Right renal cortex interstitium (tissue), 3 donors: ENCODE measurements at regions not wholly inside any gene's neighbourhood (a gene's known extent, or its start where the extent isn't known, plus 50 kb on each side); places are given as distances from the start of the nearest gene placed in this dataset.
A peak's percentile ranks its signal among the peaks of the same experiment; 100 is the strongest.
"Not testable (repeated sequence)": the region's sequence is repeated elsewhere in the genome, so short reads cannot be mapped to it uniquely, and the experiment has no call there.

Source experiments
- DNase-seq, 3 donors: peaks; one replicate each; pipeline ENCODE4 v3.0.0-alpha.2; 2013; ENCODE audit warnings: low read depth in 3 of 3, low spot score in 2 of 3

DNA sequence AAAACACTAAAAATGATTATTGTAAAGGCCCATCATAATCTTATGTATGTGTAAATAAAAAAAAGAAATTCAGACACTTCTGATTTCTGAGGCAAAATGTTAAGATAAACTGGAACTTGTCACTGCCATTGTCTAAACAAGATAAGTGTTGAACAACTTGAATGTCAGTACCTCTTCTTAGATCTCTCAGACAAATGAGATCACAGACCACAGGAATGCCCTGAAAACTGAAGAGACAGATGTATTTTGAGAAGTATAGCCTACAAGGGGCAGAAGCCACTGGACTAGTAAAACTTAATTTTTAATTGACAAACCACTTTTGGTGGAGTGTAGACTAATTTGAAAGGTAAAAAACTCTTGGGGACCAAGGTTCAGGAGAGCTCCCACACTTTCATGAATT lies 375.5 kb upstream of the SLITRK5 start:
- DNase-seq: no peak

DNA sequence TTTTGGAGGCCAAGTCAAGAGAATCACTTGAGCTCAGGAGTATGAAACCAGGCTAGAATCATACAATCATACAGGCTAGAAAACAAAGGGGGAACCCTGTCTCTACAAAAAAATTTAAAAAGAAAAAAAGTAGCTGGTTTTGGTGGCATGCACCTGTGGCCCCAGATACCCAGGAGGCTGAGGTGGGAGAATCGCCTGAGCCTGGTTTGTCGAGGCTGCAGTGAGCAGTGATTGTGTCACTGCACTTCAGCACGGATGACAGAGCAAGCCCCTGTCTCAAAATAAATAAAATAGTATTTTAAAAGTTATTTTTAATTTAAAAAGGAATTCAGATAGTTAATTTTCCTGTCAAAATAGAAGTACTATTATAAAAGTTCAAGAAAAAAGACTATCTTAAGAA lies 369.1 kb upstream of the SLITRK5 start:
- DNase-seq: no peak

DNA sequence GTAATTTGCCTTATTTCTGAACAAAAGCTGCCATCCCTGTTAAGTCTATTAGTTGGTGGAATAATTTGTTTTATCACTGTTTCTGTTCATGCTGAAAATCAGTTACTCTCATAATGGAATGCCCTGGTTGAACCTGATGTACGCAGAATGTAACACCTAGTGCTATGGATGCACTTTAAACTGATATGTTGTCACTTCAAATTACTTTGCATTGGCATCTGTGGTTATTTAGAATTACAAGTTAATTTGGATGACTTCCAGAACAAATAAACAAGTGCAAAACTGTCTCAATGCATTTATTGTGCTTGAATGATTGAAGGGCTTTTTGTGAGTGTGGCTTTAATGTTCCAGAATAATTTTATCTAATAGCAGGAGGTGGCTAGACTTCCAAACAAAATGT lies 368.2 kb upstream of the SLITRK5 start:
- DNase-seq: no peak

DNA sequence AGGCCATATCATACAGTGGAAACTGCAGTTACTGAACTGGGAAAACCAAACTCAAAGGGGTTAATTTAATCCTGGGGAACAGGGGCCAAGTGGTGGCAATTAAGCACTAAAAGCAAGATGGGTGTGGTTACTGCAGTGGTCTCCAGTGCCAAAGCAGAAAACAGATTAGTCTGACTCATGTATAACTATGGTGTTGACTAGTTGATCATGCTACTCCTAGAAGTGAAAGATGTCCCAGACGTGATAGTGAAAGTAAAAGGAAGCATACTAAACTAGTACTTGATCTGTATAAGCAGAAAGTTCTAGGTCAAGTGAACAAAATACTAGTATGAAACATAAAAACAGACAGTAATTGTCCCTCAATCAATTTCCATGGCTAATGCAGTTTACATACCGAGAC lies 360.0 kb upstream of the SLITRK5 start:
- DNase-seq: no peak

DNA sequence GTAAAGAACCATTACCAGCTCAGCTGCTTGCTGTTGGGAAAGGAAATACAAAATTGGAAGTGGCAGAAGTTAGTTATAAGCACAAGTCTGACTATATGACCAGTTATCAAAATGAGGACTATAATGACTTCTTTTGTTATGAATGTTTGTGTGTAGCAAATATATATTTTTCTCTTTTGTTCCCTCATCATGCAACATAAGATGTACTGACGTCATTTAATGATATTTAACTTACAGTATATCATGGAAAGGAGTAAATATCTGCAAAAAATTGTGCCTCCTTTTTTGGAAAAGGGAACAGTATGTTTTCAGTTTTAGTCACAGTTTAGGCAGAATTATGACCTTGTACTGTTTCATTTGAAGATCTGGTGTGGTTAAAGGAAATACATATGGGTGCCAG lies 356.3 kb upstream of the SLITRK5 start:
- no peak for DNase-seq

DNA sequence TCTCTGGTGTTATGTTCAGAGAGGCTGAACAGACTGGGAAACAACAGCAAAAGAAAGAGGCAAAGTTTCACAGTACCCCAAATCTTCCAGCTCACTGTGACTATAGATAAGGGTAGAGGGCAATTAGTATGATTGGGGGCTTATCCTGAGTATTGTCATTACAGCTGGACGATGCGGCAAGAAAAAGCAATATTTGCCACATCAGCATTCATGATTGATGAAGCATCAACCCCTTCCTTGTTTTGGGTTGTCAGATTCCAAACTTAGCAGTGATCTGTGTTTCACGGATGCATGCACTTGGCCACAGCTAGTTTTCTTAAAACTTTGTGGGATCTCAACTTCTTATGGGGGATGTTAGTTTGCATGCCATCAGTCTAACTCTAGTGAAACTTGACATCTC lies 348.8 kb upstream of the SLITRK5 start:
- DNase-seq: no peak

DNA sequence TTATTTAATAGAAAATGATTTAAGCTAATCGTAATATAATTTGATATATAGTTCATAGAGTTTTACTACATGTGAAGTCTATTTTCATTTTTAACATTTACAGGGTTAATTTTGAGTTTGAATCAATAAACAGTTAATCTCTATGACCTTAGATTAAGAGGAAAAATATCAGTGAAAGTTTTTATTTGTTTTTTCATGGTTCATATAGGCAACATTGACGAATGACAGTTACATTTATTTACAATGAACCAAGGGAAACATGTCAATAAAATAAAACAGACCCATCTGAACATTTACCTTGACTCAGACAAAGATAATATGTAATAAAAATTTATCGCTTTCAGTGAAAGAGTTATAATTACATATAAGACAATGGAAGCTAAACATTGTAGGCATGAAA lies 346.6 kb upstream of the SLITRK5 start:
- no peak for DNase-seq

DNA sequence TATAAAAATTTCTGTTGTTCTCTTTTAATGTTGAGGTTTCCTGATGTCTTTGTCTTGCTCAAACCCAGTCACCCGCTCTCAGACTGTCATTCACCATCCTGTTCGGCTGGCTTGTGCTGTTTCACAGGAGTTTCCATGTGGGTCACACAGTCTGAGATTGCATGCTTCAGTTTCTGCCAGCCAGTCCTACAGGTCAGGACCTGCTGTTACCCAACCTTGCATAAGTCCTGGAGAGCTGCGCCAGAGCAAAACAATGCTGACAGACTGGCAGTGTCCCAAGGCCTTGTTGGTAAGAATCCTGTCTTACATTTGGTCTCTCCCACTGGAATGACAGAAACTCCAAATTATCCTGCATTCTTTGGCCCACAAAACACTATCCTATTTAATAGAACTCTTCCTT lies 340.0 kb upstream of the SLITRK5 start:
- peak in 1 of 3 donors; percentile 1 for DNase-seq

DNA sequence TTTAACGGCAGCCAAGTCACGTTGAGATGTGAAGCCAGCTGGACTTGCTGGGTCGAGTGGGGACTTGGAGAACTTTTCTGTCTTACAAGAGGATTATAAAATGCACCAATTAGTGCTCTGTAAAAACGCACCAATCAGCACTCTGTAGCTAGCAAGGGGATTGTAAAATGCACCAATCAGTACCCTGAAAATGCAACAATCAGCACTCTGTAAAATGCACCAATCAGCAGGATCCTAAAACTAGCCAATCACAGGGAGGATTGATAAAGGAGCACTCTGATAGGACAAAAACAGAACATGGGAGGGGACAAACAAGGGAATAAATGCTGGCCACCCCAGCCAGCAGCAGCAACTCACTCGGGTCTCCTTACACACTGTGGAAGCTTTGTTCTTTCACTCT lies 337.6 kb upstream of the SLITRK5 start:
- no peak for DNase-seq

DNA sequence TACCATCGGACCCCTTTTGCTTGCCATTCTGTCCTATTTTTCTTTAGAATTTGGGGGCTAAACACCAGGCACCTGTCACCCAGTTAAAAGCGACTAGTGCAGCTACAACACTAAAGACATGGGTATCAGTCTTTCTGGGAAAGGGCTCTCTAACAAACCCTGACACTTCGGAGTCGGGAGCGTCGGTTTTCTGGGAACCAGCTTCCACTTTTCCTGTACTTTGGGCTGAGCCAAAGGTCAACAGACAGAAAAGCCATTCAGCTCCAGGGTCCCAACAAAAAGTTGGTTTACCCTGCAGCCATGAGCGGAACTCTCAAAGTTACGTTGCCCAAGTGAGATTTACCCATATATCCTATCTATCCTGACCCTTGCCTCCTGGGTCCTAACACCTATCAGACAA lies 337.0 kb upstream of the SLITRK5 start:
- no peak for DNase-seq

DNA sequence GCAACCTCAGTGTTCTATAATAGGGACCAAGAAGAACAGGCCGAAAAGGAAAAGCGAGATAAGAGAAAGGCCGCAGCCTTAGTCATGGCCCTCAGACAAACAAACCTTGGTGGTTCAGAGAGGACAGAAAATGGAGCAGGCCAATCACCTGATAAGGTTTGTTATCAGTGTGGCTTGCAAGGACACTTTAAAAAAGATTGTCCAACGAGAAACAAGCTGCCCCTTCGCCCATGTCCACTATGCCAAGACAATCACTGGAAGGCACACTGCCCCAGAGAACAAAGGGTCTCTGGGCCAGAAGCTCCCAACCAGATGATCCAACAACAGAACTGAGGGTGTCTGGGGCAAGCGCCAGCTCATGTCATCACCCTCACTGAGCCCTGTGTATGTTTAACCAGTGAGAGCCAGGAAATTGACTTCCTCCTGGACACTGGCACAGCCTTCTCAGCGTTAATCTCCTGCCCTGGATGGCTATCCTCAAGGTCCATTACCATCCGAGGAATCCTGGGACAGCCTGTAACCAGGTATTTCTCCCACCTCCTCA lies 334.8 kb upstream of the SLITRK5 start:
- not testable (repeated sequence) for DNase-seq

DNA sequence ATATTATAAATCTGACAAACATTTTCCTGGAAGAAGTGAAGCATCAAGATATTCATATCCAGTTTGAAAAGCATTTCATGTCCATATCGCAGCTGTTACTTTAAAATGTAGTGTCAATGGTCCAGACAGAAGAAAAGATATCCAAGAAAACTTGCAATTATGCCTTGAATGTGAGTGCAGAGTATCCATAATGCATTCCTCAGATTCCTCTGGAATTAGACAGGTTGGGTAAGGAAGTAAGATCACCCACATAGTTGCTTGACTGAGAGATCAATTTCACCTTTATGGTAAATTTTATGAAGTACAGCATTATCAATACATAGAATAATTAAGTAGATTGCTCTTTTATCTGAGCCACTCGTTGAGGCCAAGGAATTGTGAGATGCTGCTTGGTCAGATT lies 327.0 kb upstream of the SLITRK5 start:
- DNase-seq: no peak

DNA sequence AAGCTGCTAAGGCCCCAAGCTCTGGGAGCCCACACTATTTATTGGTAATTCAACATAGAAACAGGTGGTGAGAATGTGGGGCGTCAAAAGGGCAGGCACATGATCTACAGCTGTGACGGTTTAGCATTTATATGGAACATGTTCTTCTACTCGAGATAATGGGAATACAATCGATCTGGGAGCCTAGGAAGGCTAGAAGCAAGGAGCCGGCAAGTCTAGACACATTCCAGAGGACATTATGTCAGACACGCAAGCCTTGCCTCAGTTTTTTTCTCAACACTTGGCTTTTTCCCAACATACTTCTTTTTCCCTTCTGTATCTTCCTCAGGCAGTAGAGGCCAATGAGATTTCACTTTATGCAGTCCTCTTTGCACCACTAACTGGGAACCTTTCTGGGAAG lies 315.7 kb upstream of the SLITRK5 start:
- no peak for DNase-seq

DNA sequence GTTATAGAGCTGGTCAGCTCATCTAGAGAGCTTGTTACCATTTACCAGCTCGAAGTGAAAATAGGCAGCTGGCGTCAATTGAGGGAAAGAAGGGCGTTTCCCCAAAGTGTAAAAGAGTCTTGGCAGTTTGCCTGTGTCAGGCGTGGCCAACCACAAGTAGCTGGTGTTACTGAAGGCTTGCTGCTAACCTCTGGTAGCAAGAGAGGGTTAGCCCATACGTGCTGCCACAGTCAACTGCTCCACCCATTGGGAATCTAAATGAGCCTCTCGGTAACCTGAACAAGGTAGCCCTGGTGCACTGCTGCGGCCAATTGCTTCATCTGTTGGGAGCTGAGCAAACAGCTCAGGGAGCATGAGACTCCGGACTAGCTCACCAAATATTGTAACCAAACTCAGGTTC lies 314.9 kb upstream of the SLITRK5 start:
- DNase-seq: no peak

DNA sequence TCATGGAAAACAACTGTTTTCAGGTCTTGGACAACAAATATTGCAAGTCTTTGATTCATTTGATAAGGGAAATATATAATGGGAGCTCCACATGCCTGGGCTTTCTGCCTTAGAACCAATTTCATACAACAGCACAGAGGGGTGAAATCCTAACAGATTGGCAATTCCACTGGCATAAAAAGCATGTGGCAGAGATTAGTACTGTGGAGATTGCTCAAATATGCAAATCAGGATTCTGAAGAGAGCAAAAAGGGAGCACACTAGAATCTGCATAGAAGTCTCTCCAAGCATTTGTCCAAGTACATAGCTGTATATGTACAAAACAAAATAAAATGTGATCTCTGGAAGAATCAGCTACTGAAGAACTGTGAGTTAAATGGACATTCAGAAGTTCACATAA lies 312.9 kb upstream of the SLITRK5 start:
- DNase-seq: no peak

DNA sequence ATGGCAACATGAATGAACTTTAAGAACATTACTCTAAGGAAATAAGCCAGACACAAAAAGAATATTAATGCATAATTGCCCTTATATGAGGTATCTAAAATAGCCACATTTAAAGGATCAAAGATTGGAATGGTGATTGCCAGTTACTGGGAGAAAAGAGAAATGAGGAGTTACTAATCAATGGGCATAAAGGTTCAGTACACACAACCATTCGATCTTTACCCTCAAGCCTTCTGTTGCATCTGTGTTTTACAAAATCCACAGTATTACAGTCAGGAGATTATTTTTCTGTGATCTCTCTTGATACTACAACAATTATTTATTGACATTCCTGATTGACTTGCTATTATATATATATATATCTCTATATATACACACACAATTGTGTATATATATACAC lies 310.0 kb upstream of the SLITRK5 start:
- DNase-seq: no peak

DNA sequence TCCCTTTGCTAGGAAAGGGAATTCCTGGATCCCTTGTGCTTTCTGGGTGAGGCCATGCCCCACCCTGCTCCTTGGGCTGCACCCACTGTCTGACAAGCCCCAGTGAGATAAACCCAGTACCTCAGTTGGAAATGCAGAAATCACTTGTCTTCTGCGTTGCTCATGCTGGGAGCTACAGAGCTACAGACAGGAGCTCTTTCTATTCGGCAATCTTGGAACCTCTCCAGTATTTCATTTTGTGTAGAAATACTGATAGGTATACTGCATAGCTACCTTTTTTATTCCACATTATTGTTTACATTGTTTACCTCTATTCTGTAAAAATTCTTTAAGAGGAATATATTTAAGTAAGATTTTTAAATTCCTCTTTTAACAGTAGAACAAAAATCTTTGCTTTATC lies 302.5 kb upstream of the SLITRK5 start:
- no peak for DNase-seq

DNA sequence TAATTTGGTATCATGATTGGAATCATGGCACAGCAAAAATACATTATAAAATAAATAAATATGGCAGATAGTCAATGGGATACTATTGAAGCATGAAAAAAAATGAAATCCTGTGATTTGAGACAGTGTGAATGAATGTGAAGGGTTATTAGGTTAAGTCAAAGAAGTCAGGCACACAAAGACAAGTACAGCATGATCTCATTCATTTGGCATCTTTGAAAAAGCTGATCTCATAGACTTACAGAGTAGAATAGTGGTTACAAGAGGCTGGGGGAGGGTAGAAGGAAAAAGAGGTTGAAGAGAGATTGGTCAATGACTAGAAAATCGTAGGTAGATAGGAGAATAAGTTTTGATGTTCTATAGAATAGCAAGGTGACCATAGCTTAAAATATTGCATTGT lies 295.1 kb upstream of the SLITRK5 start:
- no peak for DNase-seq

DNA sequence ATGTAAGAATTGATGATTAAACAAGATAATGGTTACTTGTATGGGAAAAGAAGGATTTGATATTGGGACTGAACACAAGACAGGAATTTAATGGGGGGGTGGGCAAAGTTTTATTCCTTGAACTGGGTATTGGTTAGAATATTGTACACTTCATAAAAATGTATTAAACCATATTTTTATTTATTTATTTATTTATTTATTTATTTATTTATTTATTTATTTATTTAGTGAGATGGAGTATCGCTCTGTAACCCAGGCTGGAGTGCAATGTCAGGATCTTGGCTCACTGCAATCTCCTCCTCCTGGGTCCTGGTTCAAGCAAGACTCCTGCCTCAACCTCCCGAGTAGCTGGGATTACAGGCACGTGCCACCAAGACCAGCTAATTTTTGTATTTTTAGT lies 287.1 kb upstream of the SLITRK5 start:
- DNase-seq: no peak

DNA sequence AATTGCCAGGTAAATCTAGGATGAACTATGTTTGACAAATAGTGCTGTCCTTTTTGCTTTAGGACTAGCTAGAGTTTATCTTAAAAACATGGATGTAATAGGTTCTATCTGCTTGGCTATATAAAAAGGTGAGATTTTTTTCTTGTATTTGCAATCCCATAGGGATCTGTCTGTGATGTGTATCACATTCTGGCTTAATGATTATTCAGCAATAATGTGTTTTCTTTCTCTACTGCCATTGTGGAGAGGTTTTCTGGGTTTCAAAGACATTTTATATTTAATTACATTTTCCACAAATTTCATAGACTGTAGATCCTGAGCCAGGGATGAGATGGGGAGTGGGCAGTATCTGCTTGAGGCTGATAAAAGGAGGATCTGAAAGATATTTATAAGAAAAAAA lies 277.8 kb upstream of the SLITRK5 start:
- DNase-seq: no peak

DNA sequence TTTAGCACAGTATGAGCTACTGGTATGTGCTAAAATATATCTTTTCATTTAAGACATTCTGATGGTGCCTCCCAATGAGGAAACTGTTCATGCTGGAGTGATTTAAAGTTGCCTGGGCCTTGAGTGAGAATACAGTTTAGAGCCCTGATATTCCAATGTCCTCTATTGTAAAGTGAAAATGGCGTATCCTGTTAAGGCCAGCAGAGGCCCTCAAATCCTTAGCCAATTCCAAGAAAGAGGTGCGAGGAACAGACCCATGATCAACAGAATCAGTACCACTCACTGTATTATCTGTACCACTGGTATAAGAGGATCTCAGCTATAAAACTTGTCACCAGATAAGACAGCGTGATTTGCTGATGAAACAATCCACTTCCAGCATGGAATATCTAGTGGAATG lies 273.1 kb upstream of the SLITRK5 start:
- DNase-seq: no peak

DNA sequence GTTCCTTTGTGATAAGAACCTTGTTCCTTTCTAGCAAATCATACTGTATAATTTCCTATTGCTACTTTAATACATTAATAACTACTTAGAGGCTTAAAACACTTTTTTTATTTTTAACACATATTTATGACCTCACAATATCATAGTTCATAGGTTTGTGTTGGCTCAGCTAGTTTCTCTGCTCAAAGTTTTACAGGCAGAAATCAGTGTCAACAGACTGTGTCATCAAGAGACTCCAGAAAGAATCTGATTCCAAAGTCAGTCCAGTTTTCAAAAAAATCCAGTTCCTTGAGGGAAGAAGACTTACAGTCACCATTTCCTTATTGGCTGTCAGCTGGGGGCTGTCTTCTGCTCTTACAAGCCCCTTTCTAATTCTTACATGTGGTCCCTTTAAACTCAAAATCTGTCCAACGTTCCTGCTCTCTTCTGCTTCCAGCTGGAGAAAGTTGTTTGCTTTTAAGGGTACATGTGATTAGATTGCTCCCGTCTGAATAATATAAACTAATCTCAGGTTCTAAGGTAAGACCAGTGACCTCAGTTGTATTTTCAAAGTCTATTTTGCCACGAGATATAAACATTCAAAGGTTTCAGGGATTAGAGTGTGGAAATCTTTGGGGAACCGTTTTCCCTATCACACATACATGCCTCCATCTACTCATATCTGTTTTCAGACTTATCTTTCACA lies 267.3 kb upstream of the SLITRK5 start:
- DNase-seq: no peak

DNA sequence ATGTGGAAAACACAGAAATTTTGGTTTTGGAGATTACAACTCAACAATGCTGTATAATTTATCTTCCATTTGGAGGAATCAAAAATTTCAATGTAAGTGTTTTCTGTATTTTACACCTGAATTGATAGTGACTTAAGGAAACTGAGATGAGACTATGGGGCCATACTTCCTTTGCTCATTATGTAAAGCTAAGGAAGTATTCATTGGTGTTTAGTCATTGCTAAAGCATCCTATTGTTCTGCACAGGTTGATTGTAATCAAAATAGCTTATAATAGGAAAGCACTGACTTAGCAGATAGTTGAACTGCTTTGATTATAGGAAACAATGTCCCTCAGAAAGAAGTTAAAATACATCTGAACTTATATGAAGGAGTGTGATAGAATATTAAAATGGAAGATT lies 244.4 kb upstream of the SLITRK5 start:
- no peak for DNase-seq
